Endodermal cell (in vitro differentiated cells): ENCODE measurements at regions not wholly inside any gene's neighbourhood (a gene's known extent, or its start where the extent isn't known, plus 50 kb on each side); places are given as distances from the start of the nearest gene placed in this dataset.

ENCODE experiments used
- DNase-seq: peaks from one replicate; pipeline ENCODE4 v3.0.0-alpha.2; 2017
- H3K27ac ChIP-seq: 2 replicates; pipeline ENCODE4 v1.5.1; 2013; ENCODE audit warnings: mild to moderate bottlenecking, low read depth, low read length, moderate library complexity
- H3K27me3 ChIP-seq: 2 replicates; pipeline ENCODE4 v1.6.1; 2013; ENCODE audit warnings: mild to moderate bottlenecking, low read length, moderate library complexity; ENCODE audit not compliant: insufficient read depth, control insufficient read depth, poor library complexity, severe bottlenecking
- H3K36me3 ChIP-seq: 2 replicates; pipeline ENCODE4 v1.7.0; 2013; ENCODE audit warnings: mild to moderate bottlenecking, low read length, moderate library complexity; ENCODE audit not compliant: control insufficient read depth, insufficient read depth
- H3K4me1 ChIP-seq: one replicate; pipeline ENCODE4 v1.7.0; 2013; ENCODE audit warnings: low read length; ENCODE audit not compliant: control insufficient read depth, insufficient read depth
- H3K4me3 ChIP-seq: 2 replicates; pipeline ENCODE4 v1.5.1; 2013; ENCODE audit warnings: mild to moderate bottlenecking, low read length, moderate library complexity
- H3K9ac ChIP-seq: 2 replicates; pipeline ENCODE4 v1.6.1; 2013; ENCODE audit warnings: mild to moderate bottlenecking, low read length, moderate library complexity; ENCODE audit not compliant: poor library complexity, severe bottlenecking; ENCODE audit errors: extremely low read depth
- H3K9me3 ChIP-seq: 2 replicates; pipeline ENCODE4 v1.6.1; 2013; ENCODE audit warnings: mild to moderate bottlenecking, low read length, moderate library complexity; ENCODE audit not compliant: control insufficient read depth
- H3K27ac Mint-ChIP-seq: 2 replicates; pipeline ENCODE4 v1.8.0; 2020; ENCODE audit warnings: mixed read lengths
- H3K27me3 Mint-ChIP-seq: 2 replicates; pipeline ENCODE4 v1.8.0; 2021; ENCODE audit warnings: mild to moderate bottlenecking, mixed read lengths; ENCODE audit not compliant: insufficient read depth
- H3K36me3 Mint-ChIP-seq: 2 replicates; pipeline ENCODE4 v1.8.0; 2020; ENCODE audit warnings: low read depth, mixed read lengths
- H3K4me1 Mint-ChIP-seq: 2 replicates; pipeline ENCODE4 v1.8.0; 2020; ENCODE audit warnings: mixed read lengths
- H3K4me3 Mint-ChIP-seq: 2 replicates; pipeline ENCODE4 v1.8.0; 2020; ENCODE audit warnings: mild to moderate bottlenecking, moderate library complexity, mixed read lengths
- H3K9me3 Mint-ChIP-seq: 2 replicates; pipeline ENCODE4 v1.8.0; 2020; ENCODE audit warnings: mild to moderate bottlenecking, mixed read lengths
- CTCF ChIP-seq: fragments of 200-600 bp; sonication (generic); conservative IDR thresholded peaks from 2 replicates; pipeline ENCODE4 v1.5.0; 2021; ENCODE audit warnings: antibody characterized with exemption, mild to moderate bottlenecking
- WGBS, 2 experiments: methylation state at CpG; one replicate each; pipeline versions ENCODE4 v1.1.5 to v1.1.7; 2013; ENCODE audit warnings: missing lambda C conversion rate in 2 of 2, mixed read lengths in 1 of 2; ENCODE audit not compliant: insufficient coverage in 1 of 2, insufficient read length in 1 of 2; 5-methylcytosine and 5-hydroxymethylcytosine counted together

GRCh38 chr3:94714194-94714593, 651.3 kb downstream of the NSUN3 start:
- no peaks in the 10 kb centered on the region for H3K9me3 ChIP-seq
- H3K4me1 ChIP-seq = no peaks in the 10 kb centered on the region
- Mint-ChIP-seq H3K9me3 (no peaks in the 10 kb centered on the region), H3K27me3 (no peaks in the 10 kb centered on the region), H3K4me1 (peaks cover 15% of the 10 kb centered on the region), H3K36me3 (no peaks in the 10 kb centered on the region), H3K4me3 (no peak overlapping the region), H3K27ac (no peak overlapping the region)
- H3K27me3 ChIP-seq = no peaks in the 10 kb centered on the region
- H3K9ac ChIP-seq = no peak overlapping the region
- no peaks in the 10 kb centered on the region for H3K36me3 ChIP-seq
- TF ChIP-seq CTCF = no peak
- no peak overlapping the region for H3K27ac ChIP-seq
- H3K4me3 ChIP-seq = no peak overlapping the region
- DNase-seq = no peak

- H3K4me1 ChIP-seq = no peaks in the 10 kb centered on the region
- H3K36me3 ChIP-seq = no peaks in the 10 kb centered on the region
- no peak overlapping the region for H3K27ac ChIP-seq
- no peak overlapping the region for H3K4me3 ChIP-seq
- H3K9me3 Mint-ChIP-seq = no peaks in the 10 kb centered on the region
- no peaks in the 10 kb centered on the region for H3K36me3 Mint-ChIP-seq
- no peaks in the 10 kb centered on the region for H3K9me3 ChIP-seq
- no peak overlapping the region for H3K4me3 Mint-ChIP-seq
- peaks cover 2% of the 10 kb centered on the region for H3K27me3 Mint-ChIP-seq
- DNase-seq = peak; percentile 44
- WGBS, 2 experiments = 80 to 87% methylated on average over 1 to 2 of the region's 2 CpGs
- peaks cover 6% of the 10 kb centered on the region for H3K4me1 Mint-ChIP-seq
- no peak overlapping the region for H3K9ac ChIP-seq
- TF ChIP-seq CTCF = peak; percentile 66
- H3K27me3 ChIP-seq = no peaks in the 10 kb centered on the region
- H3K27ac Mint-ChIP-seq = no peak overlapping the region
These were observed 653.6 kb downstream of the NSUN3 start for GRCh38 chr3:94716326-94717018.

GRCh38 chr3:94734206-94734605, 671.3 kb downstream of the NSUN3 start:
- 25% methylated on average over 2 of the region's 2 CpGs; no CpG with 5 or more reads in 1 of the 2 experiments for WGBS, 2 experiments
- Mint-ChIP-seq H3K4me3 (no peak overlapping the region), H3K27me3 (peaks cover 84% of the 10 kb centered on the region), H3K27ac (no peak overlapping the region), H3K4me1 (peaks cover 5% of the 10 kb centered on the region), H3K9me3 (no peaks in the 10 kb centered on the region), H3K36me3 (no peaks in the 10 kb centered on the region)
- Histone ChIP-seq H3K4me3 (no peak overlapping the region), H3K27me3 (peaks cover 81% of the 10 kb centered on the region), H3K9me3 (no peaks in the 10 kb centered on the region), H3K36me3 (no peaks in the 10 kb centered on the region), H3K4me1 (no peaks in the 10 kb centered on the region), H3K27ac (no peak overlapping the region), H3K9ac (no peak overlapping the region)
- no peak for TF ChIP-seq CTCF
- DNase-seq = no peak
